LHCN-M2 (cell line): ENCODE measurements at regions not wholly inside any gene's neighbourhood (a gene's known extent, or its start where the extent isn't known, plus 50 kb on each side); places are given as distances from the start of the nearest gene placed in this dataset.

Experiments used
- DNase-seq: peaks from one replicate; pipeline ENCODE4 v3.0.0-alpha.2; 2012; ENCODE audit warnings: low read depth

GRCh38 chr1:43008115-43009060 lies 49.7 kb upstream of the SLC2A1 start:
- DNase-seq: no peak
